ENCODE measurements at regions not wholly inside any gene's neighbourhood (a gene's known extent, or its start where the extent isn't known, plus 50 kb on each side); places are given as distances from the start of the nearest gene placed in this dataset.
A peak's percentile ranks its signal among the peaks of the same experiment; 100 is the strongest.

DNA sequence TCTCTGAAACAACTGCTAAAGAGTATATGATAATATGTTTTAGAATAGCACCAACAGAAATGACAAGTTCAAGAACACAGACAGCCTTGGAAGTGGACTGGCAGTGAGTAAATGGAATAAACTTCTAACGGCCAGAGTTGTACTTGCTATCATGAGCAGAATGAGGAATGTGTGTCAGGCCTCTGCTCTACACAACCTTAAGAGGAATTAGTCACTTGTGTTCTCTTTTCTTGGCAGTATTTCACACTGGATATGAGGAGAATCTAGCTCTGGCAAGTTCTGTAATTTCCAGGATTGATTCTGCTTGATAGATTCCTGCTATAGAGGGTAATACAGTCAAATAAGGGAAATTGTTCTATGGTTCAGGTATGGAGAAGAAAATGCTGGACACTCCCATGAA is 757.3 kb downstream of the EFNB2 start:
- in situ Hi-C loops (cut with HindIII; ENCODE audit: low sequenced_read_pairs), result no loop called here
- TF ChIP-seq, protein P1, sequence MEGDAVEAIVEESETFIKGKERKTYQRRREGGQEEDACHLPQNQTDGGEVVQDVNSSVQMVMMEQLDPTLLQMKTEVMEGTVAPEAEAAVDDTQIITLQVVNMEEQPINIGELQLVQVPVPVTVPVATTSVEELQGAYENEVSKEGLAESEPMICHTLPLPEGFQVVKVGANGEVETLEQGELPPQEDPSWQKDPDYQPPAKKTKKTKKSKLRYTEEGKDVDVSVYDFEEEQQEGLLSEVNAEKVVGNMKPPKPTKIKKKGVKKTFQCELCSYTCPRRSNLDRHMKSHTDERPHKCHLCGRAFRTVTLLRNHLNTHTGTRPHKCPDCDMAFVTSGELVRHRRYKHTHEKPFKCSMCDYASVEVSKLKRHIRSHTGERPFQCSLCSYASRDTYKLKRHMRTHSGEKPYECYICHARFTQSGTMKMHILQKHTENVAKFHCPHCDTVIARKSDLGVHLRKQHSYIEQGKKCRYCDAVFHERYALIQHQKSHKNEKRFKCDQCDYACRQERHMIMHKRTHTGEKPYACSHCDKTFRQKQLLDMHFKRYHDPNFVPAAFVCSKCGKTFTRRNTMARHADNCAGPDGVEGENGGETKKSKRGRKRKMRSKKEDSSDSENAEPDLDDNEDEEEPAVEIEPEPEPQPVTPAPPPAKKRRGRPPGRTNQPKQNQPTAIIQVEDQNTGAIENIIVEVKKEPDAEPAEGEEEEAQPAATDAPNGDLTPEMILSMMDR (IDR thresholded peaks at IDR 0.05; ENCODE audit: low read depth, low read length), result no peak
- peak; percentile 65 for DNase-seq (ENCODE audit: low read depth, low spot score)
- H3K4me3 ChIP-seq (ENCODE audit: low read depth, low read length), result no peak overlapping the region

DNA sequence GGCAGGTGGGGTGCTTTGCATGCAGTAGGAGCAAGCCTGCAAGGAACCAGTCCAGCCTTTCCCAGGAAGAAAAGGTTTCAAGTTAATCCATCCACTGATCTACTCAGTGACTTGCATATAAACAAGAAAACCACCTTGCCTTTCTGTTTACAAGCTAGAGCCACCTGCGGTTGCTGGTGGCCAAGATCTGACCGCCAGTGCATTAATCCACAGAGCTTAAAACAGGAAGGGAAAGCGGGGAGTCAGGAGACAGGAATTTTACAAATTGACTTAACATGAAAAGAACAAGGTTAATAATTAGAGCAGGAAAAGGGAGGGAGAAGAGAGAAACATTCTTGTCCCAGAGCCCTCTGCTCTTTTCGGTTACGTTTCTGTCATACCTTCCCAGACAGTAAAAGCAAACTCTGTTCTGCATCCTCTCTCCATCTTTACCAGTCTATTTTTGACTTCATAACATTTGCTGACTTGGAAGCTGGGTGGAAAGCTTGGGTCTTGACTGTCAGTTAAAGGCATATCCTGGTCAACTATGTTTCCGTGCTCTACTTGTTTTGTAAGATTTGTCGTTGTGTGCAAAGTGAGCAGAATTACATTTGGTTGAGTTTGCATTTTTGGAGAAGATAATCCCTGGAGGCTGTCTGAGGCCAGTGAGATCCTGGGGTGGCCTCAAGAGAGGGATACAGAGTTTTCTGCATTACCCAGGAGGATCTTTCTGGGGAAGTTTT is 760.6 kb downstream of the EFNB2 start:
- peak; percentile 77 for DNase-seq (ENCODE audit: low read depth, low spot score)
- TF ChIP-seq, protein P1 (IDR thresholded peaks at IDR 0.05; ENCODE audit: low read depth, low read length), result no peak
- no peak overlapping the region for H3K4me3 ChIP-seq (ENCODE audit: low read depth, low read length)
- in situ Hi-C loops (cut with HindIII; ENCODE audit: low sequenced_read_pairs), result no loop called here

DNA sequence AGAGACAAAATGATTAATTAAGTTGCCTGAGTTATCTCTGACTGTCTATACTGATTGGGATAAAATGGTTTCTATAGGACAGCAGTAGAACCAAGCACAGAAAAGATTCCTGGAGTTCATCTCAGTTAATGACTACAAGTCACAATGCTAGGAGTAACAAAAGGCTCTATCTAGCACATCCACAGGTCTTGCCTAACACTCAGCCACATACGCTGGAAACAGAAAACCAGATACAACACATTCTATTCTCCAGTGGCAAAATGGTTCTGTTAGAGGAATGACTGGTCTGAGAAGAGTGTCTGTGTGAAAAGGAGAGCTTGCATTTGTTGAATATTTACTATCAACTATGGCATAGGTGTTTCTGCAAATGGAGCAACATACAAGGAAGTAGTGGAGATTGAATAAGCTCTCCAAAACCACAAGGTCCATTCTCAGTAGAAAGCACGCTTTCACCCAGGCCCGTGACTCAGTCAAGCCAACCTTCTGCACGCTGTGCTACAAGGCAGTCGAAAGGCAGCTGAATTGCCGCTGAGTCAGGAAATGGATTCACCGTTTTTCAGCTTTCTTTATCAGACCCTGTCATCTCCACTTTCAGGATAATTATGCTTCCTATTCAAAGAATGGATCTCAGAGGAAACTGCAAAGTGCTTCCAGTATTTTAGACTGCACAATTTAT is 761.5 kb downstream of the EFNB2 start:
- DNase-seq (ENCODE audit: low read depth, low spot score), result peak; percentile 88
- TF ChIP-seq, protein P1 (IDR thresholded peaks at IDR 0.05; ENCODE audit: low read depth, low read length), result no peak
- H3K4me3 ChIP-seq (ENCODE audit: low read depth, low read length), result no peak overlapping the region
- in situ Hi-C loops (cut with HindIII; ENCODE audit: low sequenced_read_pairs), result no loop called here

DNA sequence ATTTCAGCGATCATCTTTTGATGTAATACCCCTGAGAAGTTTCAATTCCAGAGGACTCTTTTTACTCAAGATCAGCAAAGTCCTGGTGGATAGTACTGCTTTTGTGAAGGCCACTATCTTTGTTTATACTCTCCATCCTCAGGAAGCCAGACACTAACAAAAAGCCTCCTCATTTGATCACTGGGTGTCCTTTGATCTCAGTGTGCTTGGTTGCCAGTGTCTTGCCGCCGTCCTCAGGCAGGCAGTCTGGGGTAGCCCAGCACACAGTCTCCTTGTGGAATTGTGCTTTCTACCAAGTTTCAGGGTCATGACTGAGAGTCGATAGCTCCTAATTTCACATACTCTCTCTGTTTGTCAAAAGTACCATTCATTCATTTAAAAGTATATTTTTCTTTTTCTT is 762.2 kb downstream of the EFNB2 start:
- in situ Hi-C loops (cut with HindIII; ENCODE audit: low sequenced_read_pairs), result no loop called here
- DNase-seq (ENCODE audit: low read depth, low spot score), result no peak
- H3K4me3 ChIP-seq (ENCODE audit: low read depth, low read length), result no peak overlapping the region
- TF ChIP-seq, protein P1 (IDR thresholded peaks at IDR 0.05; ENCODE audit: low read depth, low read length), result no peak

DNA sequence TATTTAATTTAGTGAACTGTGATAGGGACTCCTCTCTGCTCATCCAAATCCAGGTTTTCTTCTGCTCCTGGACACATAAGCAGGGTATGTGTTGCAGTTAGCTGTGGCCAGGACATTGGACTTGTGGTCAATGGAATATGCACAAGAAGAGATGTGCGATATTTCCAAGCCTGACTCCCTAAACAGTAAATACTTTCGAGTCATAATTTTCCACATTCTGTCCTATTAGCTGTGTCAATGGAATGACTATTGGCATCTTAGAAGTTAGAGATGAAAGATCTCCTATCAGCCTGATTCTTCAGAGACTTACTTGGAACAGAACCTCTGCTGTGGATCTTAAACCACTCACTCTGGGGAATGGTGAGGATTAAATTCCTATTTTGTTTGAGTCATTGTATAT is 771.0 kb downstream of the EFNB2 start:
- DNase-seq (ENCODE audit: low read depth, low spot score), result no peak
- TF ChIP-seq, protein P1 (IDR thresholded peaks at IDR 0.05; ENCODE audit: low read depth, low read length), result no peak
- in situ Hi-C loops (cut with HindIII; ENCODE audit: low sequenced_read_pairs), result no loop called here
- H3K4me3 ChIP-seq (ENCODE audit: low read depth, low read length), result no peak overlapping the region

DNA sequence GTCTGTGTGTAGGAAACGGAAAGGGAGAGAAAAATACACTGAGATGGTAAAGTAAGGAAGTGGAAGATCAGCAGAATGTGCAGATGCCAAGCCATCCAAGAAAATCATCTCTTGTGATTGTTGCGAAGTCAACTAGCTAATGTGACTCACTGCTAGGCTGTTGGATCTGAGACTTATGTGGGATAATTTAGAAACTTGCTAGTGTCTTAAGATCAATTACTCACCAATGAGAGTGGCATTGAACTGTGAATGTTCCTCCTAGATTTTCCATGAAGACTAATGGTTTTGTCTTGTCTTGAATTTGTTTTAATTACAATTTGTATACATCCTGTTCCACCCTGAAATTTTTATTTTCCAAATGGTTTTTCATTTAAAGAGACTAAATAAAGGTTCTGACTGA is 771.6 kb downstream of the EFNB2 start:
- TF ChIP-seq, protein P1 (IDR thresholded peaks at IDR 0.05; ENCODE audit: low read depth, low read length), result no peak
- DNase-seq (ENCODE audit: low read depth, low spot score), result no peak
- H3K4me3 ChIP-seq (ENCODE audit: low read depth, low read length), result no peak overlapping the region
- in situ Hi-C loops (cut with HindIII; ENCODE audit: low sequenced_read_pairs), result no loop called here

Measured in astrocyte of the spinal cord (primary cell).